HL-60 (cell line): ENCODE measurements at regions not wholly inside any gene's neighbourhood (a gene's known extent, or its start where the extent isn't known, plus 50 kb on each side); places are given as distances from the start of the nearest gene placed in this dataset.

Experiments
- GABPA ChIP-seq: IDR thresholded peaks from 2 replicates; pipeline ENCODE4 v1.6.1; 2012; ENCODE audit warnings: low read depth
- POLR2AphosphoS5 ChIP-seq: IDR thresholded peaks from 2 replicates; pipeline ENCODE4 v1.6.1; 2012; ENCODE audit warnings: low read depth
- SPI1 ChIP-seq: IDR thresholded peaks from 2 replicates; pipeline ENCODE4 v1.6.1; 2012; ENCODE audit warnings: low read depth, mild to moderate bottlenecking, borderline replicate concordance
- TF ChIP-seq, protein P1 (sequence below): IDR thresholded peaks from one replicate; pipeline ENCODE4 v1.5.1; 2011; ENCODE audit warnings: low read length, control low read depth, inconsistent platforms; ENCODE audit not compliant: insufficient read depth
- TF ChIP-seq, protein P2 (sequence below): IDR thresholded peaks from 2 replicates; pipeline ENCODE4 v1.6.1; 2012; ENCODE audit warnings: low read depth; ENCODE audit not compliant: insufficient replicate concordance

DNA sequence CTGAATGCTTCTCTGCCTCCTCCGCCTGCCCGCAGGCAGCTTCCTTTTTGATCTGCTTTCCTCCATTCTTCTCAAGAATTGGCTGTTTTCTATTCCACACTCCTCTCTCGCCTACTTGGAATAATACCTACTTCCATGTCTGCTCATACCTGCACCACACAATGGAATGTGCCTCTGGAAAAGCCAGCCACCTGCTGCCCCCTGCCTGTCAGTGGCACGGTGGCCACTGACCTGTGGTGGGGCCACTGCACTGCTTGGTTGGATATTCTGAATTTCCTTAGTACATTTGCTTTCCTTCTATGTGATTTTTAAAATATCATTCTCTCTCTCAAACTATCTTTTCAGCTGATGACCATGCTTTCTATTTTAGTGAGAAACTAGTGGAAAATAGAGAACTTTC lies 406.9 kb downstream of the DCDC2C start:
- TF ChIP-seq, protein P1, sequence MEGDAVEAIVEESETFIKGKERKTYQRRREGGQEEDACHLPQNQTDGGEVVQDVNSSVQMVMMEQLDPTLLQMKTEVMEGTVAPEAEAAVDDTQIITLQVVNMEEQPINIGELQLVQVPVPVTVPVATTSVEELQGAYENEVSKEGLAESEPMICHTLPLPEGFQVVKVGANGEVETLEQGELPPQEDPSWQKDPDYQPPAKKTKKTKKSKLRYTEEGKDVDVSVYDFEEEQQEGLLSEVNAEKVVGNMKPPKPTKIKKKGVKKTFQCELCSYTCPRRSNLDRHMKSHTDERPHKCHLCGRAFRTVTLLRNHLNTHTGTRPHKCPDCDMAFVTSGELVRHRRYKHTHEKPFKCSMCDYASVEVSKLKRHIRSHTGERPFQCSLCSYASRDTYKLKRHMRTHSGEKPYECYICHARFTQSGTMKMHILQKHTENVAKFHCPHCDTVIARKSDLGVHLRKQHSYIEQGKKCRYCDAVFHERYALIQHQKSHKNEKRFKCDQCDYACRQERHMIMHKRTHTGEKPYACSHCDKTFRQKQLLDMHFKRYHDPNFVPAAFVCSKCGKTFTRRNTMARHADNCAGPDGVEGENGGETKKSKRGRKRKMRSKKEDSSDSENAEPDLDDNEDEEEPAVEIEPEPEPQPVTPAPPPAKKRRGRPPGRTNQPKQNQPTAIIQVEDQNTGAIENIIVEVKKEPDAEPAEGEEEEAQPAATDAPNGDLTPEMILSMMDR: no peak
- TF ChIP-seq GABPA (no peak), SPI1 (no peak), POLR2AphosphoS5 (no peak)
- TF ChIP-seq, protein P2, sequence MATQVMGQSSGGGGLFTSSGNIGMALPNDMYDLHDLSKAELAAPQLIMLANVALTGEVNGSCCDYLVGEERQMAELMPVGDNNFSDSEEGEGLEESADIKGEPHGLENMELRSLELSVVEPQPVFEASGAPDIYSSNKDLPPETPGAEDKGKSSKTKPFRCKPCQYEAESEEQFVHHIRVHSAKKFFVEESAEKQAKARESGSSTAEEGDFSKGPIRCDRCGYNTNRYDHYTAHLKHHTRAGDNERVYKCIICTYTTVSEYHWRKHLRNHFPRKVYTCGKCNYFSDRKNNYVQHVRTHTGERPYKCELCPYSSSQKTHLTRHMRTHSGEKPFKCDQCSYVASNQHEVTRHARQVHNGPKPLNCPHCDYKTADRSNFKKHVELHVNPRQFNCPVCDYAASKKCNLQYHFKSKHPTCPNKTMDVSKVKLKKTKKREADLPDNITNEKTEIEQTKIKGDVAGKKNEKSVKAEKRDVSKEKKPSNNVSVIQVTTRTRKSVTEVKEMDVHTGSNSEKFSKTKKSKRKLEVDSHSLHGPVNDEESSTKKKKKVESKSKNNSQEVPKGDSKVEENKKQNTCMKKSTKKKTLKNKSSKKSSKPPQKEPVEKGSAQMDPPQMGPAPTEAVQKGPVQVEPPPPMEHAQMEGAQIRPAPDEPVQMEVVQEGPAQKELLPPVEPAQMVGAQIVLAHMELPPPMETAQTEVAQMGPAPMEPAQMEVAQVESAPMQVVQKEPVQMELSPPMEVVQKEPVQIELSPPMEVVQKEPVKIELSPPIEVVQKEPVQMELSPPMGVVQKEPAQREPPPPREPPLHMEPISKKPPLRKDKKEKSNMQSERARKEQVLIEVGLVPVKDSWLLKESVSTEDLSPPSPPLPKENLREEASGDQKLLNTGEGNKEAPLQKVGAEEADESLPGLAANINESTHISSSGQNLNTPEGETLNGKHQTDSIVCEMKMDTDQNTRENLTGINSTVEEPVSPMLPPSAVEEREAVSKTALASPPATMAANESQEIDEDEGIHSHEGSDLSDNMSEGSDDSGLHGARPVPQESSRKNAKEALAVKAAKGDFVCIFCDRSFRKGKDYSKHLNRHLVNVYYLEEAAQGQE: no peak
